LNCaP clone FGC (cell line): ENCODE measurements at regions not wholly inside any gene's neighbourhood (a gene's known extent, or its start where the extent isn't known, plus 50 kb on each side); places are given as distances from the start of the nearest gene placed in this dataset.

ENCODE experiments used
- DNase-seq: peaks from one replicate; pipeline ENCODE4 v3.0.0-alpha.2; 2011; ENCODE audit warnings: low read depth
- H3K4me3 ChIP-seq: 2 replicates; pipeline ENCODE4 v1.5.1; 2011; ENCODE audit warnings: mild to moderate bottlenecking, low read depth, low read length, control low read depth
- TF ChIP-seq, protein P1 (sequence below): IDR thresholded peaks from 2 replicates; pipeline ENCODE4 v1.5.1; 2012; ENCODE audit warnings: mild to moderate bottlenecking; ENCODE audit not compliant: control insufficient read depth, insufficient read depth; ENCODE audit errors: extremely low read depth

DNA sequence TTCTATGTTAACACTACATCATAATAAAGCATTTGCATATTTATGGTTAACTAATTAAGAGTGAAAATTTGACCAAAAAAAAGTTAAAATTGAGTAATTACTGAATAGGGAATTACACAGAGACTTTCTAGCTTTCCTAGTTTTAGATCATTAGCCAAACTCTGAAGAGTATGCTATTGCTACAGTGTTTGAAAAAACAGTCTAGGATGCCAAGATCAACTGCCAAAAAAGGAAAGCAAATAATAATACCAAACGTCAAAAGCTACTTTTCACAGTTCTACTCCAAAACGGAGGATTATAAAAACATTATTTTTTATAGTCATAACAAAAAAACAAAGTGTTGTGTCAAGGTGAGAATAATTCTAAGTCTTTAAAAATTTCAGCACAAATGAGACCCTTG lies 359.8 kb upstream of the CTSO start:
- H3K4me3 ChIP-seq: no peak overlapping the region
- TF ChIP-seq, protein P1, sequence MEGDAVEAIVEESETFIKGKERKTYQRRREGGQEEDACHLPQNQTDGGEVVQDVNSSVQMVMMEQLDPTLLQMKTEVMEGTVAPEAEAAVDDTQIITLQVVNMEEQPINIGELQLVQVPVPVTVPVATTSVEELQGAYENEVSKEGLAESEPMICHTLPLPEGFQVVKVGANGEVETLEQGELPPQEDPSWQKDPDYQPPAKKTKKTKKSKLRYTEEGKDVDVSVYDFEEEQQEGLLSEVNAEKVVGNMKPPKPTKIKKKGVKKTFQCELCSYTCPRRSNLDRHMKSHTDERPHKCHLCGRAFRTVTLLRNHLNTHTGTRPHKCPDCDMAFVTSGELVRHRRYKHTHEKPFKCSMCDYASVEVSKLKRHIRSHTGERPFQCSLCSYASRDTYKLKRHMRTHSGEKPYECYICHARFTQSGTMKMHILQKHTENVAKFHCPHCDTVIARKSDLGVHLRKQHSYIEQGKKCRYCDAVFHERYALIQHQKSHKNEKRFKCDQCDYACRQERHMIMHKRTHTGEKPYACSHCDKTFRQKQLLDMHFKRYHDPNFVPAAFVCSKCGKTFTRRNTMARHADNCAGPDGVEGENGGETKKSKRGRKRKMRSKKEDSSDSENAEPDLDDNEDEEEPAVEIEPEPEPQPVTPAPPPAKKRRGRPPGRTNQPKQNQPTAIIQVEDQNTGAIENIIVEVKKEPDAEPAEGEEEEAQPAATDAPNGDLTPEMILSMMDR: no peak
- no peak for DNase-seq

- TF ChIP-seq, protein P1: no peak
- no peak overlapping the region for H3K4me3 ChIP-seq
- no peak for DNase-seq
Observed at GRCh38 chr4:156312261-156312847, 358.7 kb upstream of the CTSO start.

- TF ChIP-seq, protein P1: no peak
- no peak for DNase-seq
- H3K4me3 ChIP-seq: no peak overlapping the region
Observed at GRCh38 chr4:156309031-156309430, 355.4 kb upstream of the CTSO start.

DNA sequence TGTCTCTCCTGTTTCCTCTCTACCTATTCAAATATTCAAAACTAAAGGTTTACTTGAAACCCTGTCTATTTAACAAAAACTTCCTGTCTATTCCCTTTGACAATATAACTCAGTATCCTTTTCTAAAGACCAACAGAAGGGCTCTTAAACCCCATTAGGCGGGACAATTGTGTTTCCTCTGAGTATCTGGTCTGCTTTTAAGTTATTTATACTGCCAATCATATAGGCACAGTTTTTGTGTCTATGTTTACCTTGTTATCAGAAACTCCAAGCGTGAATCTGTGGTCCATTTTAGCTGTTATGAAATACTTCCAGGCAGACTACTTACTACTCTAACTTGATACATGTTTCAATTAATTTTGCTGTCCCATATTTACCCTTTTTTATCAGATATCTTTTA lies 350.0 kb upstream of the CTSO start:
- TF ChIP-seq, protein P1: no peak
- no peak overlapping the region for H3K4me3 ChIP-seq
- DNase-seq: no peak

DNA sequence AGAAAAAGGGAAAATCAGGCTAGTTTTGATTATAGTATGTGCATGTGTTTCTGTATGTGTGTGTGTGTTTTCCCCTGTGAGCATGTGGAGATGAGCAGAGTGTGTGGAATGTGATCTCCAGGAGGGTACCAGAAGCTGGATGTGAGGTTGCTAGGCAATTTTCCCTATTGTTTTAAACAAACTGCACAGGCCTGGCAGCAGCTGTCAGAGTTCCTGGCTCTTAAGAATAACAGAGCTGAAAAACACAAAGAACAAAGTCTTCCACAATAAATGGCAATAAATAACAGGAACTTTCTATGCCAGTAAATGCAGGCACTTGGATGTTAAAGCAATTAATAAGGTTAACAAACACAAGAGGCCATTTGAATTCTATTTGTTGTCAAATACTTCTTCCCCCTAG lies 344.6 kb upstream of the CTSO start:
- TF ChIP-seq, protein P1: no peak
- H3K4me3 ChIP-seq: no peak overlapping the region
- no peak for DNase-seq

DNA sequence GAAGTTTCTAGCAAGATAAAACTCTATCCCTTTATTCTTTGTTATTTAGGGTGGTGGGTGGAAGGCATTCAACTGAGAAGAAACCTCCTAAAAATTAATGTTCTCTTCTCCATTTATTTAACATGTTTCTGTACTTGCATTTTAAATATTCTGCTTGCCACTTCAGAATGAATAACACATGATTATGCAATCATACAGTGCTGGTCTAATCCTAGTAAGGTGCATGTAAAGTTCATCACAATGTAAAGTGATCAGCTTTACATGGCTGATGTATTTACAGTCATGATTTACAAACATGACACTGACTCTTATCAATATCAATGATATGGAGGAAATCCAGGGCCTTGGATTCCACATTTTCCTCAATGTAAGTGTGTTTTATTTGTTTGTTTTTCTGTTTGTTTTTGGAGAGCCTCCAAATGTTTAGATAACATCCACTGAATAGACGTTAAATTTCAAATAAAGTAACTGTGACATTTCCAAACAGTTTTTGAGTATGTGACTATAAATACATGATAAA lies 342.1 kb upstream of the CTSO start:
- H3K4me3 ChIP-seq: no peak overlapping the region
- TF ChIP-seq, protein P1: no peak
- no peak for DNase-seq

DNA sequence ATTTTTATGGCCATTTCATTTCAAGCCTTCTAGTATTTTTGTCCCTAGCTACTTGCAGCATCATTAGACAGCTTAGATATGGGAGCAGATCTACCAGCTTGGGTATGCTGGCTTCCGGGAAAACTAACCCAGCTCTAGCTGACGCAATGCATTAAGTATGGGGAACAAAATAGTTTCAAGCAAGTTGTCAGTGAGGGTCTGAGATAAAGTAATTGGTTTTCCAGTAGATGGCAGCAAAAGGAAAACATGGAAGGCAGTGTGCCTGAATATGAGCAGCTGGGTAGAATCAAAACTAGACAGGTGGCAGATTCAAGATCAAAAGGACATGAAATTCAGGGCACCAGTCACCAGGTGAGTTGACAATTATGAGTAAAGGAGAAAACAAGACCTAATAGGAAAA lies 340.9 kb upstream of the CTSO start:
- no peak overlapping the region for H3K4me3 ChIP-seq
- TF ChIP-seq, protein P1: peak; percentile 40
- no peak for DNase-seq
